GM12891 (cell line): ENCODE measurements at regions not wholly inside any gene's neighbourhood (a gene's known extent, or its start where the extent isn't known, plus 50 kb on each side); places are given as distances from the start of the nearest gene placed in this dataset.

ENCODE experiments used
- POLR2A ChIP-seq: IDR thresholded peaks from 2 replicates; pipeline ENCODE4 v1.6.1; 2011; ENCODE audit warnings: low read depth, low read length, control low read depth
- POLR2AphosphoS5 ChIP-seq: IDR thresholded peaks from 2 replicates; pipeline ENCODE4 v1.6.1; 2011; ENCODE audit warnings: low read depth, low read length, control low read depth

DNA sequence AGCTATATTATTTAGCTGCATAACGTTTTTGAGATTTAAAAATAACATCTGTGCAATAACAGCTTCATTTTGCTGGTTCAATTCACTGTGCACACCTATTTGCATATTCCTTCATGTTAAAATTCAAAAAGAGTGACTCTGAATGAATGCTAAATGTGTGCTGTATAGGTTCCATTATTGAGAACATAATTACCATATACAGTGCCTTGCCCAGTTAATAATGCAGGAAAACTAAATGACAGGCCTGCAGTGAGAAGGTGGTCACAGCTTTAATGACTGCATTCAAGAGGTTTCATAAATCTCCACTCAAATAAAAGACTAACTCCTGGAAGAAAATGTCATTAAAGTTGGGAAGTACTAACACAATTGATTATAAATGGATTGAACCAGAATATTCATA, 1183.2 kb upstream of the ADGRL3 start:
- TF ChIP-seq POLR2A (no peak), POLR2AphosphoS5 (no peak)
